GM19468 (cell line): ENCODE measurements at regions not wholly inside any gene's neighbourhood (a gene's known extent, or its start where the extent isn't known, plus 50 kb on each side); places are given as distances from the start of the nearest gene placed in this dataset.

Experiments used
- ATAC-seq: cut with Tn5 transposase; IDR thresholded peaks from one replicate; pipeline ENCODE4 v1.9.1; 2021; ENCODE audit warnings: mild to moderate bottlenecking, moderate library complexity, moderate number of reproducible peaks; ENCODE audit not compliant: unreplicated experiment; ENCODE audit errors: extremely low read depth

DNA sequence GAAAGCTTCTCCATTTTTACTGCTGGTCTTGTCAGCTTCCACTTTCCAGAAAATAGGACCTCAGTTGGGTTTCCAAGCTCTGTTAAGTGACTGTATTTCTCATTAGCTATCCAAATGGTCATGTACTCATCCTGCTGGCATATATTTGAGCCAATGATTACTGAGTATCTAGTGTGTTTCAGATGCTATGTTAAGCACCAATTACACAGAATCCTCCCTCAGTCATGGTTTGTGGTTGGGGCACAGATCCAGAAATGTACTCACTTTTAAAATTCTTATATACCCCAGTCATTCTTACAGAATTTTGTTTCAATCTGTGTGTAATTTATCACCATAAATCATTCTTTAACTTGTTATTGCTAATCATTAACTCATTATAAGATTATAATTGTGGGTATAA is 362.3 kb upstream of the MTPN start:
- ATAC-seq, result no peak

DNA sequence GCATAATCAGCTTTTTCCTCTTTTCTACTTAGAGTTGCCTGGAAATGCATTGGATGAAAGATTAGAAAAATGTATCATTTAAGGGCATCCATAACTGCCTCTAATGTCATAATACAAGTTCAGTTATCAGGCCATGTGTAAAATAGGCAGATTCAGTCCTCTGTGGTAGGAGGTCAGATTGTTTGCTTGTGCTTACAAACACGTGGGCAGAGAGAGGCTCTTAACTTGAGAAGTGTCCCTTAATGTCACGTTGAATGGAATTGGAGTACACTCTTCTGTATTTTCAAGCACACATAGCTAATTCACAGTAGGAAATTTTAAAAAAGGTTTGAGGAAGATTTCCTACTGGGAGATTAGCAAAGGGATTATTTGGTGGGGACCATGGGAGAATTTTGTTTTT is 359.8 kb upstream of the MTPN start:
- no peak for ATAC-seq

DNA sequence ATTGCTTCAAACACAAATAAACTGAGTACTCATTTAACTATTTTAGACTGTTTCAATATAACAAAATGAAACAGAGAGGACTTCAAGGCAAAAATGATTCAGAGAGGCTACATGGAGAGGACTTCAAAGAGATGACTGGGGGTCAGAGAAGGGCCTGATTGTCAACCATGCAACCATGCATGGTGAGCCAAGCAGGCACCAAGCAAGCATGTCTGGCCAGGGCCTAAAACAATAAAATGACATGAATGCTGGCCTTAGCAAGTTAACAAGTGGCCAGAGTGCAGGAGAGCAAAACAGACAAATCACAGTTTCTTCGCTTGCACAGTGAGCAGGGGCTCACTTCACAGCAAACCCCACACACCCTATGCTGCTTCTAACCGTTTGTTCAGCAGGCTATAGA is 356.5 kb upstream of the MTPN start:
- no peak for ATAC-seq

DNA sequence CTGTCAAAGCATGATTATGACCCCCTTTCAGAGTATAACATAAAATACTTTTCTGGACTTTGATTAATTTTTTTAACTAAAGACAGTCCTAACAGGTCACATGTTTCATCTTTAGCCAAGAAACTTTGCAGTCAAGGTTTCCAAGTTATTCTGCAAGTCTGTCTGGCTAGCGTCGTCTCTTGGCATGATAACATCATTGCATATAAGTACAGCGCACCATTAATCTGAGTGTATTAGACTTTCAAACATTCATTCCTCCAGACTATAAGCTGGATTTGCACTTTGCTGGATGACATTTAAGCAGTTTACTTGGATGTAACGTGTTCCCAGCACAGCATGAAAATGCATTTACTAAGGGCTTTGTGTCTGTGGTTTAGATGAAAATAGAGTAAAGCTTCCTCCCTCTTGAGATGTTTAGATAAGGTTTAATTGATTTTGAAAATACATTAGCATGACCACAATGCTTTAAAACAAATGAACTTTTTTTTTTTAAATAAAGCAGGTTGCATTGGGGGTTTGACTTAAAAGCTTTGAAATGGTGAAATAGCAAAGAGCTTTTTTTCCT is 349.0 kb upstream of the MTPN start:
- ATAC-seq, result no peak

DNA sequence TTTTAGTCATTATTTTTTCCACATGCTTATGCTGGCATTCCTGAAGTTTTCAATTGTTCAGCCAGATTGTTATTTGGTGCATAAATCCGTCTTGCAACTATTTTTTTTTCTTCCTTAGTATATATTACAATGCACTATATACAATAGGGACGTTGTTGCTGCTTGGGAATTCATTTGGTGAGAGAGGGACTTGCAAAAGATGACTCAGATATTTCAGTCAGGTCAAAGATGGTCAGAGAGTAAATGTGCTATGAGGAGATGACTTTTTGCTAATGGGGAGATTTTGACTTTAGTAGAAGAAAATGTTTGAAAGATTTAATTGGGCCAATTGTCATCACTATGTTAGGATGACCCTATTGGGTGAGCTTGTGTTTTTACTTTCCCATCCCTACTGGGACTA is 348.4 kb upstream of the MTPN start:
- no peak for ATAC-seq

DNA sequence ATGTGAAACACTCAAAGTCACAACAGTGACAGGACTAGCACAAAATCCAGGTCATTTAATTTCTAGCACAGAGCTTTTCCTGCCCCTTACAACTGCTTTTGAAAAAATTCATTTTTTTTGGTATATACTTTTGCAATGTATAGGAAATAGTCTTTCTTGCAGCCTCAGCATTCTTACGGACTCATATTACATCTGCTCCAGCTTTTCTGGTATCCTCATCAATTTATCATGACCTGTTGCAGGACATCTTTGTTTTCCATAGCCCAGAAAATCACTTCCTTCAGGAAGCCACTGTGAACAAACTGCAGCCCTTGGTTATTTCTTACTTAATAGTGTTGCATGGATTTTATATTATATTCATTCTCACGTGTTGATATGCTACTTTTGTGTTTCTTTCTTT is 347.9 kb upstream of the MTPN start:
- ATAC-seq, result no peak

DNA sequence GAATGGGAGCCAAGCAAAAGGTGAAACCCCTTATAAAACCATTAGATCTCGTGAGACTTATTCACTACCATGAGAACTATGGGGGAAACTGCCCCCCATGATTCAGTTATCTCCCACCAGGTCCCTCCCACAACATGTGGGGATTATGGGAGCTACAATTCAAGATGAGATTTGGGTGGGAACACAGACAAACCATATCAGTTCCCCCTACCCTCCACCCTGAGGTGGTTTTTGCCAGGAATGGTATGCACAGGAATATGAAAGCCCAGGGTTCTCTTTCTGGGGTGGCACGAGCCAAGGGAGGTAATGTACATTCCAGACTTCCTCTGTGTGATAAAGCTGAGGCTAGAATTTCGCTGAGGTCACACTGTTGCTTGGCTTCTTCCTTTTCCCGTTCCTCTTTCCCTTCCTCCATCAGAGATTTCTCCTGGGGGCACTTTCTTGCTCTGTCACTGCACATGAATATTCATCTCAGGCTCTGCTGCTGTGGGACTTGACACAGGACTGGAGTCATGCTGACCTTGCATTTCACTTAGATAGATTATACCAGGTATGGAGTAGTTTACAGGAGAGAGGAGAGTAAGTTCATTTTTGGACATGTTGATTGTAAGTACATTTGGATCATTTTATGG is 347.0 kb upstream of the MTPN start:
- ATAC-seq, result no peak

DNA sequence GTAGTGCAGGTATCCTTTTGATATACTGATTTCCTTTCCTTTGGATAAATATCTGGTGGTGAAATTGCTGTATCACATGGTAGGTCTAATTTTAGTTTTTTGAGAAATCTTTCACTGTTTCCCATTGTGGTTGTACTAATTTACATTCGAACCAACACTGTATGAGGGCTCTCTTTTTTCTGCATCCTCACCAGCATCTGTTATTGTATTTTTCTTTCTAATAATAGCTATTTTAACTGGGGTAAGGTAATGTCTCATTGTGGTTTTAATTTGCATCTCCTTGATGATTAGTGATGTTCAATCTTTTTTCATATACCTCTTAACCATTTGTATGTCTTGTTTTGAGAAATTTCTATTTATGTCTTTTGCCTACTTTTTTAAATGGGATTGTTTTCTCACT is 335.4 kb upstream of the MTPN start:
- no peak for ATAC-seq

DNA sequence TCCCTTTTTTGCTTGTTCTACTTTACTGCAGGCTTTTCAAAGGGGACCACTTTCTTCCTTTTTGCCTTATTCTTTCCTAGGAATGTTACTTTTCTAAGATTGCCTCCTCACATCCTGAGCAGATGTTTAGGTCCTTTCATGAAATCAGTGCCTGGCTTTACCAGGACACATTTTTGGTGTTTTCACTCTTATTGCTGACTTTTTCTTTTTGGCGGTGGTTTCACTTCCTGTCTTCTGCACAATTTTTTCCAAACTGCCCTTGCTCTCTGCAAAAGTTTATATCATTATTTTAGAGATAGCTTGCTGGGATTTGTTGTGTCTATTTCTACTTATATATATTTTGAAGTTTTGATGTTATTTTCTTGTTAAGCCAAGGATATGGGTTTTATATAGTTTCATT is 332.2 kb upstream of the MTPN start:
- no peak for ATAC-seq

DNA sequence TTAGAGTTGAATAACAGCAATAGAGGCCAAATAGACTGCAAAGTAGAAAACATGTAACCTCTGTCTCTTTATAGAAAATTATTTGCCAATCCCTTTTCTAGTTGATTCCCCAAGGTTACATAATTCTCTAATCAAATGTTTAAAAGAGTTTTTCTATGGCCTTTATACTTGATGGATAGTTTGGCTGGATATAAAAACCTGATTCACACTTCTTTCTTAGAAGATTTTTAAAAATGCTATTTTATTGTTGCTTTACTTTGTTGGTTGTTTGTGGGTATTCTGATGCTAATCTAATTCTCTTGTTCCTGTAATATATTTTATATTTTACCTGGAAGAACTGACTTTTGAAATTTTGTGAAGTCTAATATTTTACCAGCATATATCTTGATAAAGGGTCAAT is 331.1 kb upstream of the MTPN start:
- ATAC-seq, result no peak

DNA sequence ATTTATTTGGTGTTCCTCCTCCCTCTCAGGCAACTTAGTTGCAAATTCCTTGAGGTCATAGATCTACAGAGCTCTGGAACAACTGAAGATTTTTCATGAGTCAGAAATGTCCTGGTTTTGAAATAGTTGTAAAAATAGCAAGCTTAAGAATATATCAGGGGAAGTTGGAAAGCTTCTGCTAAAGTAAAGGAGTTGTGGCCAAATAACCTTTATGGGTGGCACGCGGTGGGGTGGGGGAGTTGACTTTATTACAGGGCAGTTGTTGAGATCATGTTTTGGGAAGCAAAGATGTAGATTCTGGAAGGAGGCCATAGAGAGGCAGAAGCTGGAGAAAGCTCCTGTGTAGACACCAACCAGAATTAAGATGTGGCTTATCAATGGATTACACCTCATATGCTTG is 326.0 kb upstream of the MTPN start:
- no peak for ATAC-seq

DNA sequence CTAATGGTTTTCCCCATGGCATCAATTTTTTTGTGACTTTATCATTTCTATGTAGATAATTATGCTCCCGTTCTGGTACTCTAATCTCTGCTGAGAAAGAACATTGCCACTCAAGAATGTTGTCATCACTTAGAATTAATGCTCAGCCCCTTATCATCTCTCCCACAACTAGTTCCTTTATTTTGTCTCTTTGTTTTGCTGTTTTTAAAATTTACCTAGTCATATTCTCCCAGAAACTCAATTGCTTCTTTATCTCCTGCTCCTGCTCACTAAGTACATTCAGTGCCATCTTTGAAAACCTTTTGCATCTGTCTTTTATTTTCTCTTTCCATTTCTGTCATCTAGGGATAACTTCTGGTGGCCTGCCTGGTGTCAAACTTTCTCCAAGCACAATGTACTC is 324.9 kb upstream of the MTPN start:
- ATAC-seq, result no peak

DNA sequence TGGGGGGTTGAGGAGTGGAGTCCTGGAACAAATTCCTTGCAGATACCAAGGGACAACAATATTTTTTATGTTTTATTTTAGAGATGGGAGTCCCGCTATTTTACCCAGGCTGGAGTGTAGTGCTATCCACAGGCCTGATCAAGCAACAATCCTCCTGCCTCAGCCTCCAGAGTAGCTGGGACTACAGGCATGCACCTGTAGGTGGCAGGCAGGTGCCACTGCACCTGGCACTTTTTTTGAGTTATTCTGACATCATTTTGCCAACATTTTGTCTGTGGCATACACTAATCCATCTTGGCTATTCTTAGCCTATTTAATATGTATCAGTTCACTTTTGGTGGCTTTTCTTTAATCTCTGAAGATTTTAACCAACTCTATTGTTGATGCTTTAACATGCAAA is 317.8 kb upstream of the MTPN start:
- ATAC-seq, result no peak

DNA sequence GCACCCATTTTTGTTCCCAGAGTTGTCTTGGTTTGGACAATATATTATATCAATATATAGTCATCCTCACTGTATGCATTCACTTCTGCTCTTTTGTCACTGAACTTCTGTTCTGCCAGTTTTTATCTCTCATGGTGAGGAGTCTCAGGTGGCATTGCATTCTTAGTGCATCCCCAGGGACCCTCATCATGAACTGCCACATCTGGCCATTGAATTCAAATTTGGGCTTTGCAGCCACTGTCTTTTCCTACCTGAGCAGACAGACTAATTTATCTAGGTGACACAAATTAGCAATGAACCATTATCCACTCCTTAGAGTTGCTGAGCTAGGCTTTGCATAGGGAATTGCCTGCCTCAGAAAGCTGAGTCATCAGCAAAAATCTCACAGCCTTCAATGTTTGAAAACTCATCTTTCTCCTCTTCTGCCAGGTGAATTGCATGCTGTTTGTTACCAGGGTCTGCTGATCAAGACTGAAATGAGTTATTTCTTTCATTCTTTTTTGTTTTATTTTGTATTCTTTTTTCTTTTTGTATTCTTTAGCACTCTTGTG is 316.8 kb upstream of the MTPN start:
- no peak for ATAC-seq

DNA sequence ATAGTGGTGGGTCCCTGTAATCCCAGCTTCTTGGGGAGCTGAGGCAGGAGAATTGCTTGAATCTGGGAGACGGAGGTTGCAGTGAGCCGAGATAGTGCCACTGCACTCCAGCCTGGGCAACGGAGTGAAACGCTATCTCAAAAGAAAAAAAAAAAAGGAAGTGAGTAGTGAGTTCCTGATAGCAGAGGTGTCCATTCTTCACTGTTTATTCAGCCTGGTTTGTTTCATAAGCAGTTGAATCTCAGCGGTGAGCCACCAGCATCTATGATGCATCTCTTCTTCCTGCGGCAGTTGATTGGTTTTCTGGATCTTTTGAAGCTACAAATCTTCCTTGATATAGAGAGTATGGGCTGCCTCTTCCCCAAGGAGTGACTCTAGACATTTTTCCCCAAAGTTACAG is 316.1 kb upstream of the MTPN start:
- ATAC-seq, result peak; percentile 74

DNA sequence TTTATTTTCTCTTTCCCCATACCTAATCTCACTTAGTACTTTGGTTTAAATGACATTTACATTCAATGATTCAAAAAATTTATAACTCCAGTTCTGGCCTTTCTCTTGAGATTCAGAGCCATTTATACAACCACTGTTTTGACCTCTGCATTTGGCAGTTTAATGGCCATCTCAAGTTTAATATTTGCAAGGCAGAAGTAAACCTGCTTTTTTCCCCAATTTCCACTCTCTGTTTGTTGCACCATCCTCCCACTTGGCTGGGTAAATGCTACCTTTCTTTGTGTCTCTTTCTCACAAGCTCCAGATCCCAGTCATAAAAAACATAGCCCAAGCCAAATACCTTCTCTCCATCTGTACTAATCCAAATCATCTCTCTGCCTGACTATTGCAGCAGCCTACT is 315.2 kb upstream of the MTPN start:
- no peak for ATAC-seq

DNA sequence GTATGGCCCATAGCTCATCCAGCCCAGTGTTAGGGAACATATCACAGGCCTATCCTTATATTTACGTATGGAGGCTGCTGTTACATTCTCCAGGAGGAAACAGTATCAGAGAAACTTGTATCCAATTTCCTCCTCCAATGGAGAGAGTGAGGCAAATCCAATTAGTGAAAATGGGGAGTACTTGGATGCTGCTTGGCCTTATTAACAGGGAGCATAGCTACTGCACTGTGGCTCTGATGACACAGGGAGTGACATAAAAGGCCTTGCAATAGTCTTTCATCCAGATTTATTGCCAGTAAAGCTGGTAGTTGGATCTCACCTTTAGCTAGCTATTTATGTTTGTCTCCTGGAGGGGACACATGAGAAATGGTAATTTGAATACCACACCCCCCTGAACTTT is 313.2 kb upstream of the MTPN start:
- no peak for ATAC-seq

DNA sequence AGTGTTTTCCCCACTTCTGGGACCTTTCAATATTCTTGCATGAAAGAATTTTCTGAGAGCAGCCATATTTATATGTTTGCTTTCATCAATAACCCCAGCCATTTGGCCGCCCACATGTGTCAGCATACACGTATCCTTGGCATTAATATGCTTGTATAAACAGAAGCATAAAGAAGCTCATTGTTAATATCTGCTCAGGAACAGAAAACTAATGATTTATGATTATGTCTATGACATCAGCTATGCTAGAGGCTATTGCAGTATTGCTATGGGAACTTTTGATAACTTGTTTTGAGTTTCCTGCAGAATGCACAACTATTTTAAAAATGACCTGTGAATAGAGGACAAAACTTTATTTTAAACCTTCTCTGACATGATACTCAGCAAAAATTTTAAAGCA is 300.9 kb upstream of the MTPN start:
- ATAC-seq, result no peak

DNA sequence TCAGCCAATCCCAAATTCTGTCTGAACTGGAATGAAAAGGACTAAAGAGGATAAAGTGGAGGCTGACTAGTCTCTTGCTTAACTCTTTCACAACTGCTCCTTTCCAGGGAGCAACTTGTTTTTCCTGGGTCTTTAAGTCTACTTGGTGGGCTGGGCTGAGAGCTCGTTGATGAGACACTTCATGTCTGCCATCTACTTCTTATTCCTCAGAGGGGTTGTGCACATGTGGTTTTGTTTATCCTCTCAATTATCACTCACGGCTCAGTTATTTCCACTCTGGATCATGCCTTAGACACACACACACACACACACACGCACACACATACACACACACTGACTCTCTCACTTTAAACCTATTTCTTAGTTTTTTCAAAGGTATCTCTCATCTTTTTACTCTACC is 298.6 kb upstream of the MTPN start:
- no peak for ATAC-seq

DNA sequence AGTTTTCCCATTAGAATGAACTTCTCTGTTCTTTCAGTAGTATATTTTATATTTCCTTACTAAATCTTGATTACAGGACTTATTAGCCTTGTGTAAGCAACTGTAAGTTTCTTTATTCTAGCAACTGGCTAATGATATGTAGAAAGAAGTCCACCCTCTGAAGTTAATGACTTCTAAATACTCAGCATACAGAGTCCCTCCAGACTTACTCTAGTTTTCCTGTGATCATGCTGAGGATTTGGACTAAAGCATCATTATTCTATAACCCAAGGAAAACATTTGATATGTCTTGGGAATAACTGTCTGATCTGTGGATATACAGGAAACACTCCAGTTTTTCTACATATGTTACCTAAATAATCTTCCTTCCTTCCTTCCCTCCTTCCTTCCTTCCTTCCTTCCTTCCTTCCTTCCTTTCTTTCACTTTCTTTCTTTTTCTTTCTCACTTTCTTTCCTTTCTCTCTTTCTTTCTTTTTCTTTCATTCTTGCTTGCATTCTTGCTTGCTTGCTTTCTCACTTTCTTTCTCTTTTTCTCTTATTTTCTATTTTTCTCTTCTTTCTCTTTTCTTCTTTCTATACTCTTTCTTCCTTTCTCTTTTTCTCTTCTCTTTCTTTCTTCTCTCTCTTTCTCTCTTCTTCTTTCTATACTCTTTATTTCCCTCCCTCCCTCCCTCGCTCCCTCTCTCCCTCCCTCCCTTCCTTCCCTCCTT is 297.6 kb upstream of the MTPN start:
- ATAC-seq, result no peak

DNA sequence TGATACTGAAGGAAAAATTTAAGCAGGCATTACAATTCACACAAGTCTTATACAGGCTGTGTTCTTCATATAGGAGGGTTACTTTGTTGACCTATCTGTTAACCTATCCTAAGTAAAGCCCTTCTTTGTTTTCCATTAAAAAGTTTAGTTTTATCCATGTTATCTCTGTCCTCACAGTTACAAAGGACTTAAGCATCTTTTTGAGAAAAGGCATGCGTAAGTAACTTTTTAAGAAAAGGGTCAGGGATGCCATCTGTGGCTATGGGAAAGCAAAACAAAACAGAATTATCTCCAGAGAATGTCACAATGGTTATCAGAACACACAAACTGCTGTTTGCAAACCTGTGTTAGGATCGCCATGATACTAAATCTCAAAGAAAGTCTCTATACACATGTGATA is 295.8 kb upstream of the MTPN start:
- ATAC-seq, result no peak

DNA sequence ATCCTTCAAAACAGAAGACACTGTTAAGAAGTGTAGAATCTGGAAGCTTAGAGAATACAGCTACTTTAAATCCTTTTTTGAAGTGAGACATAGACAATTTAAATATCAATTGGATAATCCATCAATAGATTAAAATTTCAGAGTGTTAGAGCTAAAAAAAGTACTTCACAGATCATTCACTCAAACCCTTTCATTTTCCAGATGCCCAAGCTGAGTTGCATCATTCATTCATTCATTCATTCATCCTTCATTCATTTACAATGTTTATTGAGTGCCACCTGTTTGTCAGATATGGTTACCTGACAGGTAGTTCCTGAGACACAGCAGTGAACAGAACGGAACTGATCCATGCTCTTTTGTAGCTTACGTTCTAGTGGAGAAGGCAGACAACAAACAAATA is 290.7 kb upstream of the MTPN start:
- ATAC-seq, result no peak
